Naive thymus-derived CD4-positive, alpha-beta T cell (primary cell): ENCODE measurements at regions not wholly inside any gene's neighbourhood (a gene's known extent, or its start where the extent isn't known, plus 50 kb on each side); places are given as distances from the start of the nearest gene placed in this dataset.
A peak's percentile ranks its signal among the peaks of the same experiment; 100 is the strongest.

ENCODE experiments used
- ATAC-seq: fragments of 150-1000 bp; cut with Tn5 transposase; 2 replicates; pipeline ENCODE4 v1.10.0; 2021; ENCODE audit warnings: mild to moderate bottlenecking, moderate library complexity
- CTCF ChIA-PET: fragments of 350-600 bp; sonication (Branson Sonifier 250); formaldehyde crosslinking; loops from one replicate; lab custom pipeline; 2021; ENCODE audit warnings: antibody characterized with exemption; lab: Charles Lee
- POLR2A ChIA-PET: fragments of 350-600 bp; sonication (Branson Sonifier 250); formaldehyde crosslinking; loops from one replicate; lab custom pipeline; 2021; ENCODE audit warnings: antibody characterized with exemption, inconsistent platforms; lab: Charles Lee
- DNase-seq, 9 donors: peaks; one replicate each; pipeline versions ENCODE4 v3.0.0 to v3.0.0-alpha.2; 2020 to 2022; ENCODE audit warnings: mixed read lengths in 1 of 9
- H3K27ac ChIP-seq: one replicate; pipeline ENCODE4 v1.7.0; 2013; ENCODE audit warnings: mild to moderate bottlenecking, low read depth, low read length, moderate library complexity
- H3K27me3 ChIP-seq, 2 donors: one replicate each; pipeline ENCODE4 v1.7.0; 2013; ENCODE audit warnings: low read length in 2 of 2, mild to moderate bottlenecking in 2 of 2, moderate library complexity in 2 of 2; ENCODE audit not compliant: control insufficient read depth in 2 of 2, insufficient read depth in 2 of 2
- H3K36me3 ChIP-seq, 3 experiments: 1 replicate in 2 of 3; 2 replicates in 1 of 3; pipeline ENCODE4 v1.7.0; 2013; ENCODE audit warnings: low read length in 3 of 3, mild to moderate bottlenecking in 3 of 3, moderate library complexity in 1 of 3; ENCODE audit not compliant: insufficient read depth in 3 of 3, control insufficient read depth in 2 of 3
- H3K4me1 ChIP-seq, 2 donors: one replicate each; pipeline ENCODE4 v1.7.0; 2013; ENCODE audit warnings: low read length in 2 of 2, mild to moderate bottlenecking in 2 of 2, moderate library complexity in 1 of 2; ENCODE audit not compliant: control insufficient read depth in 2 of 2, insufficient read depth in 2 of 2
- H3K4me3 ChIP-seq: 2 replicates; pipeline ENCODE4 v1.7.0; 2013; ENCODE audit warnings: mild to moderate bottlenecking, low read length
- H3K9me3 ChIP-seq, 3 experiments: 1 replicate in 2 of 3; 2 replicates in 1 of 3; pipeline ENCODE4 v1.7.0; 2013; ENCODE audit warnings: low read length in 3 of 3; ENCODE audit not compliant: control insufficient read depth in 2 of 3
- H3K27ac Mint-ChIP-seq, 9 donors: one replicate each; pipeline ENCODE4 v1.8.0; 2020 to 2022; ENCODE audit warnings: mixed read lengths in 9 of 9, mild to moderate bottlenecking in 8 of 9, moderate library complexity in 5 of 9, inconsistent platforms in 2 of 9
- H3K27me3 Mint-ChIP-seq, 5 donors: one replicate each; pipeline ENCODE4 v1.8.0; 2021 to 2022; ENCODE audit warnings: mixed read lengths in 5 of 5, mild to moderate bottlenecking in 1 of 5
- H3K36me3 Mint-ChIP-seq, 5 donors: one replicate each; pipeline ENCODE4 v1.8.0; 2020 to 2022; ENCODE audit warnings: mixed read lengths in 5 of 5, mild to moderate bottlenecking in 3 of 5, inconsistent platforms in 1 of 5
- H3K4me1 Mint-ChIP-seq, 7 donors: one replicate each; pipeline ENCODE4 v1.8.0; 2020 to 2022; ENCODE audit warnings: mixed read lengths in 7 of 7, mild to moderate bottlenecking in 3 of 7, inconsistent platforms in 1 of 7
- H3K4me3 Mint-ChIP-seq, 10 donors: one replicate each; pipeline ENCODE4 v1.8.0; 2020 to 2022; ENCODE audit warnings: mild to moderate bottlenecking in 10 of 10, mixed read lengths in 10 of 10, moderate library complexity in 6 of 10, inconsistent platforms in 2 of 10
- H3K9me3 Mint-ChIP-seq, 11 donors: one replicate each; pipeline ENCODE4 v1.8.0; 2020 to 2022; ENCODE audit warnings: mixed read lengths in 11 of 11, mild to moderate bottlenecking in 4 of 11, inconsistent platforms in 1 of 11, moderate library complexity in 1 of 11
- intact Hi-C, 2 donors: fragments of 100-400 bp; cut with micrococcal nuclease; formaldehyde crosslinking; loops; one replicate each; pipeline ENCODE4 v1.15.1; 2023

DNA sequence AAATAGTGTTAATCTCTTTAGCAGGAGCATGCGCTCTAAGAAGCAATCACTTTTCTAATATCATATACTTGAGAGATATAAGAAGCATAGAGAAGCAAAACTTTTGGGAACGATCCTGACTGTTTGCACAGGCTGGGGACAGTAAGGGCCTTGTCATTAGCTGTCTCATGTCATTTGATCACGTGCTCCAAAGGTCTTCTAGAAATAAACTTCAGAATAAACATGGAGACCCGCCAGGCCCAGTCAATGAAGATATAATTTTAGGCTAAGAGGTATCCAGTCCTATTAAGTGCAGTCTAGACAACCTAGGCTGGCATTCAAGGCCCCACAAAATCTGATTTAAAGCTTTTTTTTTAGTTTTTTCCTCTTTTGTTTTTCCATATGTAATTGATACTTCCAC lies 111.0 kb upstream of the APC start:
- H3K27me3 Mint-ChIP-seq, result peaks cover 41 to 60% (median 46%) of the 10 kb centered on the region in 5 donors
- peaks cover 0 to 9% (median 0%) of the 10 kb centered on the region in 11 donors for H3K9me3 Mint-ChIP-seq
- H3K27me3 ChIP-seq, result no peaks in the 10 kb centered on the region
- POLR2A ChIA-PET, result no interaction called here
- no peak overlapping the region for H3K27ac Mint-ChIP-seq
- CTCF ChIA-PET, result no interaction called here
- no peaks in the 10 kb centered on the region for H3K4me1 Mint-ChIP-seq
- H3K9me3 ChIP-seq, result no peaks in the 10 kb centered on the region
- H3K4me1 ChIP-seq, result no peaks in the 10 kb centered on the region
- intact Hi-C loops, result no loop called here
- no peak for ATAC-seq
- no peak overlapping the region for H3K4me3 Mint-ChIP-seq
- H3K36me3 ChIP-seq, result no peaks in the 10 kb centered on the region
- no peak overlapping the region for H3K4me3 ChIP-seq
- no peaks in the 10 kb centered on the region for H3K36me3 Mint-ChIP-seq
- no peak for DNase-seq
- no peak overlapping the region for H3K27ac ChIP-seq

DNA sequence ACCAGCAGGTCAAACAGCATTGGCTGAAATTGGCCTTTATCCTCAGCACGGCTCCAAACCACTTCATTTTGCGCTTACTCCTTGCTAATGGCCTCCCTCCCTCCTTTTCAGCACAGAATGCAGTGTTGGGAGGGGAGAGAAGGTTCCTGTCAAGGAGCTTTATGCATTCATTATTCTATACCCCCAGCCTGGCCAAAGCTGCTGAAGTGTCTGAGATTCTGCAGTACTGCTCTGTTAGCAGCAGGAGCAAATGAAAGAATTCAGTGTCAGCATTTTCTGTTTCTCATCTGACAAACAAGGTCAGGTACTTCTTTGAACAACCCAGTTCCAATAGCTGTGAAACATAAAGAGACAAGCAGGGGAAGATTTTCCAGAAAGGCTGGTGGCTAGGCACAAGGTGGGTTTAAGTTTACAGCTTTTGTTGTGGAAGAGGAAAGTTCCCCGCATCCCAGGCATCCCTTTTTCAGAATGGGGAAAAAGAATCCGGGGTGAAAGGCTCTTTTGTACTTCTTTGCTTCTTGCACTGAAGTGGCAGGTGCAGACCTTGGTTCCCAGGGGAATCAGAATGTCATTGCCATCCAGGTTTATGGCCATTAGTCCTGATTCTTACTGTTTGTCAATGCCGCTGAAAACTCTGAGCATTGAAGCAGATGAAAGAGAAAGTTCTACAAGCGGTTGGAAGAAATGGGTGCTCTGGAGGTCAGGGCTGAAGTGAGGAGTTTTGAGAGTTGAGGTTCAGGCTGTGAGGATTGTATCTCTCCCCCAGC lies 109.3 kb upstream of the APC start:
- ATAC-seq (no peak), DNase-seq (no peak)
- H3K27ac ChIP-seq, result no peak overlapping the region
- no peaks in the 10 kb centered on the region for H3K9me3 ChIP-seq
- intact Hi-C loops, result no loop called here
- H3K27me3 ChIP-seq, result no peaks in the 10 kb centered on the region
- POLR2A ChIA-PET, result no interaction called here
- CTCF ChIA-PET, result no interaction called here
- no peaks in the 10 kb centered on the region for H3K36me3 ChIP-seq
- peaks cover 0 to 26% (median 8%) of the 10 kb centered on the region in 11 donors for H3K9me3 Mint-ChIP-seq
- H3K36me3 Mint-ChIP-seq, result peaks cover 0 to 4% (median 0%) of the 10 kb centered on the region in 5 donors
- H3K4me3 Mint-ChIP-seq, result no peak overlapping the region
- H3K4me1 Mint-ChIP-seq, result no peaks in the 10 kb centered on the region
- peak overlapping the region in 1 of 9 donors; percentile 47 for H3K27ac Mint-ChIP-seq
- H3K4me1 ChIP-seq, result no peaks in the 10 kb centered on the region
- H3K4me3 ChIP-seq, result no peak overlapping the region
- H3K27me3 Mint-ChIP-seq, result peaks cover 35 to 61% (median 50%) of the 10 kb centered on the region in 5 donors

DNA sequence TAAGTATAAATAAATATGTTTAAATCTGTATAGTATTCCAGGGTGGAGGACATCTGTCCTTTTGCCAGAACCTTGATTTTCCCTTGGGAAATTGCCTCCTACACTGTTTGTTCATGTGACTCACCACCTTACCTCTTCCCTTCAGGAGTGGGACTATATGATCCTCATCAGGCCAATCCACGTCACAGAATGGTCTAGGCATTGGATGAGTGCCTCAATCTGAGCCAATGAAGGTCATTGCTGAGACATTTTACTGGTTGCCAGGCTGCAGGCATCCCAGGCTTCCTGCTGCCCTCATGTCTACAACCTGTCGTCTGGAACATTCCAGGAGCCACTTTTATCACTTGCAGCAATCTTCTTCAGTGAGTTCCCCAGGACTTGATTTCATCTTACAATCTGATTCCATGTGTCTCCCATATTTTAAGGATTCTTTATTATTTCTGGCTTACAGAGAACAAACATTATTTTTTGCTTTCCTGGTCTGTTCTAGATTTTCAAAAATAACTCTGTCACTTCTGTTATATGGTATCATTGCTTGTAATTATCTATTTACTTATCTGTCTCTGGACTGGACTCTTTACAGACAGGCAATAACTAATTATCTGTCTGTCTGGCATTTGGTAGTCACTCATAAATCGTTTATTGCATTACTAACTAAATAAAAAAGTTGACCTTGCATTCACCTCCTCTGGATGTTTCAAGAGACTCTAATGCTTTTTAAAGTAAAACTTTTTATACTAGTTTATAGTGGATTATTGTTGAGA lies 107.3 kb upstream of the APC start:
- no peak overlapping the region for H3K27ac Mint-ChIP-seq
- intact Hi-C loops, result no loop called here
- peaks cover 0 to 8% (median 0%) of the 10 kb centered on the region in 5 donors for H3K36me3 Mint-ChIP-seq

DNA sequence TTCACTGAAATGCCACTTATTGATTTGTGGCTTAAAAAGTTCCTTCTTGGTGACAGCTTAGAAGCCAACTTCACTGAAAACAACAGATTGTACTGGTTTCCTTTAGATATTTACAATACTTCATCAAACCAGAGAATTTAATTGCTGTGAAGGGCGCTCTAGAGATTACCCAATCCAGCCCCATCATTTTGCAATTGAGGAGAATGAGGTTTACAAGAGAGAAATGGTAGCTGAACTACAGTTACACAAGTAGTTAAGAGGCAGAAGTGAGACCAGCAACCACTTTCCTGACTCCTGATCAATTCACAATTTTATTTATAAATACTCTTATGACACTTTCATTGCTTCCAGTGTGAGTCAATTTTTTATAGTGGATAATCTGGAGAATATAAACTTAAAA lies 103.5 kb upstream of the APC start:
- H3K4me3 Mint-ChIP-seq, result no peak overlapping the region
- peaks cover 0 to 8% (median 0%) of the 10 kb centered on the region in 5 donors for H3K36me3 Mint-ChIP-seq
- H3K27ac ChIP-seq, result no peak overlapping the region
- H3K27ac Mint-ChIP-seq, result no peak overlapping the region
- no peak overlapping the region for H3K4me3 ChIP-seq
- no peaks in the 10 kb centered on the region for H3K4me1 Mint-ChIP-seq
- H3K9me3 ChIP-seq, result no peaks in the 10 kb centered on the region
- no peaks in the 10 kb centered on the region for H3K36me3 ChIP-seq
- H3K9me3 Mint-ChIP-seq, result peaks cover 0 to 30% (median 11%) of the 10 kb centered on the region in 11 donors
- peaks cover 25 to 46% (median 26%) of the 10 kb centered on the region in 5 donors for H3K27me3 Mint-ChIP-seq
- POLR2A ChIA-PET, result interaction anchor here (0.6 kb wide), 1 partner anchor 159 kb away, joined by 3 read pairs; no protein-coding TSS in a partner anchor
- no peaks in the 10 kb centered on the region for H3K4me1 ChIP-seq
- intact Hi-C loops, result no loop called here
- DNase-seq, result no peak
- CTCF ChIA-PET, result no interaction called here
- no peak for ATAC-seq
- H3K27me3 ChIP-seq, result no peaks in the 10 kb centered on the region

More for the DNA sequence above, 107.3 kb upstream of the APC start:
- H3K27me3 ChIP-seq, result no peaks in the 10 kb centered on the region
- Mint-ChIP-seq H3K27me3 (peaks cover 31 to 60% (median 43%) of the 10 kb centered on the region in 5 donors), H3K9me3 (peaks cover 0 to 30% (median 11%) of the 10 kb centered on the region in 11 donors), H3K4me3 (no peak overlapping the region), H3K4me1 (no peaks in the 10 kb centered on the region)
- DNase-seq, result no peak
- POLR2A ChIA-PET, result no interaction called here
- ATAC-seq, result no peak
- CTCF ChIA-PET, result no interaction called here
- no peaks in the 10 kb centered on the region for H3K9me3 ChIP-seq
- H3K4me3 ChIP-seq, result no peak overlapping the region
- no peak overlapping the region for H3K27ac ChIP-seq
- H3K36me3 ChIP-seq, result no peaks in the 10 kb centered on the region
- no peaks in the 10 kb centered on the region for H3K4me1 ChIP-seq

DNA sequence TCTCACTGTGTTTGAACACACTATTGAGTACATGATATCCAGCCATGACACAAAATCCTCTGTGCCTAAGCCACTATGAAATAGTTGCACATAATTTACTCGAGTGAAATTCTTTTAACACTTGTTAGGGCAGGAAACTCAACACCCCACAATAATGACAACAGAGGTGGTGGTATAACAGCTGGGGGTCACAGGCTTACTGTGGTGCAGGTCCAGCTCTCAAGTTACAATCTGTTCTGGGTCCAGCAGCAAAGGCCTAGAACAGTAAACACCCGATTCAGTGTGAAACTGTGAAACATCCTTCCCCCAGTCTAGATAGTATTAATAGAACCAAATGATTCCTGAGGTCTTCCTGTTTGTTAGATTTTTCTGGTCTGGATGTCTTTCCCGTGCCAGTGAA lies 102.9 kb upstream of the APC start:
- Histone ChIP-seq H3K9me3 (no peaks in the 10 kb centered on the region), H3K27me3 (no peaks in the 10 kb centered on the region), H3K4me3 (no peak overlapping the region), H3K36me3 (no peaks in the 10 kb centered on the region), H3K27ac (no peak overlapping the region), H3K4me1 (no peaks in the 10 kb centered on the region)
- H3K36me3 Mint-ChIP-seq, result peaks cover 0 to 8% (median 0%) of the 10 kb centered on the region in 5 donors
- H3K27ac Mint-ChIP-seq, result no peak overlapping the region
- POLR2A ChIA-PET, result interaction anchor here (0.6 kb wide), 1 partner anchor 159 kb away, joined by 3 read pairs; no protein-coding TSS in a partner anchor
- H3K4me1 Mint-ChIP-seq, result no peaks in the 10 kb centered on the region
- no peak for DNase-seq
- peaks cover 0 to 30% (median 11%) of the 10 kb centered on the region in 11 donors for H3K9me3 Mint-ChIP-seq
- no peak overlapping the region for H3K4me3 Mint-ChIP-seq
- peaks cover 21 to 43% (median 22%) of the 10 kb centered on the region in 5 donors for H3K27me3 Mint-ChIP-seq
- no peak for ATAC-seq
- intact Hi-C loops, result no loop called here
- CTCF ChIA-PET, result no interaction called here

DNA sequence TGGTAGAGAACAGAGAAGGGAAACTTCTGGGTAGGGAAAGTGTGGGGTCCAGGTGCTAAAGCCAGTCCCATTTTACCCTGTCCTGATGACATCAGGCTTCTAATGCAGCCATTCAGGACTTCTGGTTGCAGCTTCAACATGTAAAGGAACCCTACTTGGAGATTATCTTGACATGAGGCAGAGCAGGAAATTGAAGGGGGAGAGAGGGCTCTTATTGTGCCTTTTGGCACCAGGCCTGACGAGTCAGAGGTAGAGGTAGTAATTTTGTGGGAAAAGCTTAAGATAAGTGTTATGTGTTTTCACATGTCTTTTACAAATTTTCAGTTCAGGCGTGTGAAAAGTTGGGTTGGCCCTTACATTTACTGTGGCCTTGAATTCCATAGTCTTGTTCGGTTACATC lies 102.4 kb upstream of the APC start:
- Mint-ChIP-seq H3K4me3 (no peak overlapping the region), H3K9me3 (peaks cover 0 to 30% (median 11%) of the 10 kb centered on the region in 11 donors), H3K27ac (no peak overlapping the region), H3K36me3 (peaks cover 0 to 8% (median 0%) of the 10 kb centered on the region in 5 donors), H3K4me1 (no peaks in the 10 kb centered on the region), H3K27me3 (peaks cover 16 to 38% (median 21%) of the 10 kb centered on the region in 5 donors)
- H3K4me1 ChIP-seq, result no peaks in the 10 kb centered on the region
- no peak overlapping the region for H3K4me3 ChIP-seq
- ChIA-PET CTCF (no interaction called here), POLR2A (no interaction called here)
- intact Hi-C loops, result no loop called here
- H3K27ac ChIP-seq, result no peak overlapping the region
- no peak for ATAC-seq
- no peaks in the 10 kb centered on the region for H3K27me3 ChIP-seq
- H3K9me3 ChIP-seq, result no peaks in the 10 kb centered on the region
- no peaks in the 10 kb centered on the region for H3K36me3 ChIP-seq
- no peak for DNase-seq
